ENCODE measurements at regions not wholly inside any gene's neighbourhood (a gene's known extent, or its start where the extent isn't known, plus 50 kb on each side); places are given as distances from the start of the nearest gene placed in this dataset.

DNA sequence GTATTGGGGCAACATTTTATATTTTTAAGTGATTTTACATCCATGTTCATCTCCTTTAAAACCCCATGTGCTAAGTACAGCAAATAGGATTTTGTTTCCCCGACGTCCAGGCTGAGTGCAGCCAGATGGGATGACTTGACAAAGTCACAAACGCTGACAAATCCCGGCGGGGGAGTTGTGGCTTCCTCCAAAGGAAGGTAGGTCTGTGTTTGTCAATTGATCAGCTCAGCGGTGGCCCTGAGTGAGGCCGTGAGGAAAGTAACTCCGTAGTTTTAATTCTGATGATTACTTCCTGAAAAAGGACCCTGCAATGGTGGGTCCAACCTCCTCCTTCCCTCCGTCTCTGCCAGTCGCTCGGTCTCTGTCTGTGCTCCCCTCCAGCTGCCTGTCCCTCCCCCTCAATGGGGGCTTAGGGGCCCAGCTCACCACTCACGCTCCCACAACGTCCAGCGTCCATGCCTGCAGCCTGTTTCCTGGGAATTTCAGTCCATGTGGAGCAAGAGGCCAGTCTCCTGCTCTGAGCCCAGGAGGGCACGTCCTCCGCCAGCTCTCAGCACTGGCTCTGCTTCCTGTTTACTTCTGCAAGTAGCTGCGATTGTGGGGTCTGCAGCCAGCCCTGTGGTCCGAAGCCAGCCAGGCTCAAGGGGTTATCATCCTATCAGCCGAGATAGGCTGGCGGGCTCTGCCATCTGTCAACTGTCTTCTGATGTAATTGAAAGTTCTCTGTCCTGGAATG, 209.4 kb upstream of the FOXF1 start:
- Histone ChIP-seq H3K4me3 (no peak overlapping the region), H3K36me3 (no peaks in the 10 kb centered on the region), H3K9me3 (replicated peaks) (no peaks in the 10 kb centered on the region), H3K27me3 (ENCODE audit: low read depth) (peaks cover 98% of the 10 kb centered on the region), H3K27ac (replicated peaks) (no peak overlapping the region), H3K4me1 (no peaks in the 10 kb centered on the region)
- intact Hi-C loops (cut with micrococcal nuclease), result no loop called here
- TF ChIP-seq, protein P1, sequence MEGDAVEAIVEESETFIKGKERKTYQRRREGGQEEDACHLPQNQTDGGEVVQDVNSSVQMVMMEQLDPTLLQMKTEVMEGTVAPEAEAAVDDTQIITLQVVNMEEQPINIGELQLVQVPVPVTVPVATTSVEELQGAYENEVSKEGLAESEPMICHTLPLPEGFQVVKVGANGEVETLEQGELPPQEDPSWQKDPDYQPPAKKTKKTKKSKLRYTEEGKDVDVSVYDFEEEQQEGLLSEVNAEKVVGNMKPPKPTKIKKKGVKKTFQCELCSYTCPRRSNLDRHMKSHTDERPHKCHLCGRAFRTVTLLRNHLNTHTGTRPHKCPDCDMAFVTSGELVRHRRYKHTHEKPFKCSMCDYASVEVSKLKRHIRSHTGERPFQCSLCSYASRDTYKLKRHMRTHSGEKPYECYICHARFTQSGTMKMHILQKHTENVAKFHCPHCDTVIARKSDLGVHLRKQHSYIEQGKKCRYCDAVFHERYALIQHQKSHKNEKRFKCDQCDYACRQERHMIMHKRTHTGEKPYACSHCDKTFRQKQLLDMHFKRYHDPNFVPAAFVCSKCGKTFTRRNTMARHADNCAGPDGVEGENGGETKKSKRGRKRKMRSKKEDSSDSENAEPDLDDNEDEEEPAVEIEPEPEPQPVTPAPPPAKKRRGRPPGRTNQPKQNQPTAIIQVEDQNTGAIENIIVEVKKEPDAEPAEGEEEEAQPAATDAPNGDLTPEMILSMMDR (IDR thresholded peaks at IDR 0.05; ENCODE audit: borderline replicate concordance), result no peak
- no peak for DNase-seq

DNA sequence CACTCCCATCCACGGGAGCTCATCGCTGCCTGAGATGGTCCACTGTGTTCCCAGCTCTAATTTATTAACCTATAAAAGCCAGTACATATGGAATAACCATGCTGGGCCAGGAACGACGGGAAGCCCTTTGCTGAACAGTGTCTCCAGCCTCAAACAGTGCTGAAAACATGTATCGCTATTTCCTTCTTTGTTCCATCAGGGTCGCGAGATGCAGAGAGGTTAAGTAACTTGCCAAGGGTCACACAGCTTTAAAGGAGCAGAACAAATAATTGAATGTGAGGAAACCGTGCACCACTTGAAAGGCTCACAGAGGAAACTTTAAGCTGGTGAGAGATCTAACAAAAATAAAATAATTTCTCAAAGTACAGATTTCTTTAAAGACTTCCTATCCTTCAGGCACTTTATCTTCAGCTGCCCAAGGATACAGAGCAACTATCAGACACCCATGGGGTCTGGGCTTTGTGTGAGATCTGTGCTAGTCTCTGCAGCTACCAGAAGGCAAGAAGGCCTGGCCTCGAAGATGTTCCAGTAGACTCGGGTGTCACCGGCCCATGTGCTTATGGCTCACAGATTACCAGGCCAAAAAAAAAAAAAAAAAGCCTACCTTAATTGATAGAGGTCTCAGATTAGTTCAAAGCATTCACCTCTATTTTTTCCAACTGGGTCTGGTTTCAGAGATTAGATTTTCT, 207.8 kb upstream of the FOXF1 start:
- H3K4me3 ChIP-seq, result no peak overlapping the region
- H3K27me3 ChIP-seq (ENCODE audit: low read depth), result peaks cover 95% of the 10 kb centered on the region
- TF ChIP-seq, protein P1 (IDR thresholded peaks at IDR 0.05; ENCODE audit: borderline replicate concordance), result no peak
- intact Hi-C loops (cut with micrococcal nuclease), result no loop called here
- no peaks in the 10 kb centered on the region for H3K9me3 ChIP-seq (replicated peaks)
- no peaks in the 10 kb centered on the region for H3K4me1 ChIP-seq
- H3K27ac ChIP-seq (replicated peaks), result no peak overlapping the region
- H3K36me3 ChIP-seq, result no peaks in the 10 kb centered on the region
- DNase-seq, result no peak

DNA sequence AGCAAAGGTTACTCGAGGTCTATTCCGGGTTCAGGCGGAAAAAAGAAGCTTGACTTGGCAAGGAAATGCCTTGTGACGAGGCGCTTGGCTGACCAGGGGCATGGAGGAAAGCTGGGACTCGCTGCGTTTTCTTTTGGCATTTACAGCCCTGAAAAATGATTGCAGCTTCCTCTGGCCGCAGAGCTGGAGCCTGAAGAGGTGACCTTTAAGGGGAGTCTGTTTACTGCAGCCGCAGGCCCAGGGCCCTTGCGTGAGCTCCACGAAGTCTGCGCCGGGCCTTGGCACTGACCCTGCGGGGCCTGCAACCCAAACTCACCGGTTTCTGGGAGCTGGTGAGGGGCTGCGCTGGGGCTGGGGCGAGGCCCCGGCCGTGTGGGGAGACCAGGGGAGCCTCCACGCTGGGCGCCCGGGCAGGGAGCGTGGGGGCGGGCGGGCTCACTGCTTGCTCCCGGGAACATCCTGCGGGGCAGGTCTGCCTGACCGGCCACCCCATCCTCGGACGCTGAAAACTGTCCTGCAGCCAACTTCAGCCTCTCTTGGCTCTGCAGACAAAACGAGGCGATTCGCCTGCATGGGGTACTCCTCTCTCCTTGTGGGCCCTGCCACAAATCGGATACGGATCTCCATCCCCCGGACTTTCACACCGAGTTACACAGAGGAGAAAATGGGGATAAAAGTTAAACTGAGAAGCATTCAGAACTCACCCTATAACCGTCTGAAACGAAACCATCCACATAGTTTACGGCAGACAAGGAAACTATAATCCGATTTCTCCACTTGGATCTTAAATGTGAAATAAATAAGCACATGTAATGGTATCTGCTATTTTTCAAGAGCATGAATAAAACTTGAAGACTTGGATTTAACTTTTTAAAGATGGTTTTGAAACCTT, 206.3 kb upstream of the FOXF1 start:
- H3K27me3 ChIP-seq (ENCODE audit: low read depth), result peaks cover 94% of the 10 kb centered on the region
- no peaks in the 10 kb centered on the region for H3K4me1 ChIP-seq
- no peaks in the 10 kb centered on the region for H3K36me3 ChIP-seq
- no peak for DNase-seq
- H3K4me3 ChIP-seq, result peak overlapping the region; percentile 41
- TF ChIP-seq, protein P1 (IDR thresholded peaks at IDR 0.05; ENCODE audit: borderline replicate concordance), result no peak
- H3K27ac ChIP-seq (replicated peaks), result no peak overlapping the region
- H3K9me3 ChIP-seq (replicated peaks), result no peaks in the 10 kb centered on the region
- intact Hi-C loops (cut with micrococcal nuclease), result no loop called here

DNA sequence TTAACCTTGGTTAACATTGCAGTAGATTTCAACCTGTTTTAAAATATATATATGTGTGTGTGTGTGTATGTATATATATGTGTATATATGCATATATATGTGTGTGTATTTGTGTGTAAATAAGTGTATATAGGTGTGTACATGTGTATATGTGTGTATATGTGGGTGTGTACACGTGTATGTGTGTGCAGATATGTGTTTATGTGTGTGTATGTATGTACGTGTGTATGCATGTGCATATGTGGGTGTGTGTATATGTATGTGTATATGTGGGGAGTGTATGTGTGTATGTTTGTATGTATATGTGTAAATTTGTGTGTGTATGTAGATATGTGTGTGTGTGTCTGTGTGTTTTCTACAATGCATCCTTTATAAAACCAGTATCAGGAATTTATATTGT, 205.5 kb upstream of the FOXF1 start:
- Histone ChIP-seq H3K4me1 (no peaks in the 10 kb centered on the region), H3K9me3 (replicated peaks) (no peaks in the 10 kb centered on the region), H3K27ac (replicated peaks) (no peak overlapping the region), H3K4me3 (no peak overlapping the region), H3K36me3 (no peaks in the 10 kb centered on the region), H3K27me3 (ENCODE audit: low read depth) (peaks cover 94% of the 10 kb centered on the region)
- intact Hi-C loops (cut with micrococcal nuclease), result no loop called here
- TF ChIP-seq, protein P1 (IDR thresholded peaks at IDR 0.05; ENCODE audit: borderline replicate concordance), result no peak
- DNase-seq, result no peak

DNA sequence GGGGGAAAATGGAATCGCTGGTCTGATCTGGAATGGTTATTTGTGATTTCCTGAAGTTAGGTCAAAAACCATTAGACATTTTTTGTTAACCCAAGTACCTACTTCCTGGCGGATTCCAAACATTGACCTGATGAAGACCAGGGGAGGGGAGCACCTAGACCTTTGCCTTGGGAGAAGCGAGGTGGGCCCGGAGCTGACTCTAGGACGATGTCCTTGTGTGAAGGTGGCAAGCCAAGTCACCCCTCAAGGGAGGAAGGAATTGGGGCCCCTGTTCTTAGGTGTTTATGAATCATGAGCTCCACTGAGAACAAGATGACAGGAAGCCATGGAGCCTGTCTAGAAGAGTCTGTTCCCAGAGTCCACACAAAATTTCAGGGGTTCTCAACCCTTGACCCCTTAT, 204.9 kb upstream of the FOXF1 start:
- Histone ChIP-seq H3K4me1 (no peaks in the 10 kb centered on the region), H3K9me3 (replicated peaks) (no peaks in the 10 kb centered on the region), H3K27me3 (ENCODE audit: low read depth) (peaks cover 92% of the 10 kb centered on the region), H3K27ac (replicated peaks) (no peak overlapping the region), H3K4me3 (no peak overlapping the region), H3K36me3 (no peaks in the 10 kb centered on the region)
- intact Hi-C loops (cut with micrococcal nuclease), result no loop called here
- DNase-seq, result no peak
- TF ChIP-seq, protein P1 (IDR thresholded peaks at IDR 0.05; ENCODE audit: borderline replicate concordance), result no peak
